ENCODE measurements at regions not wholly inside any gene's neighbourhood (a gene's known extent, or its start where the extent isn't known, plus 50 kb on each side); places are given as distances from the start of the nearest gene placed in this dataset.

DNA sequence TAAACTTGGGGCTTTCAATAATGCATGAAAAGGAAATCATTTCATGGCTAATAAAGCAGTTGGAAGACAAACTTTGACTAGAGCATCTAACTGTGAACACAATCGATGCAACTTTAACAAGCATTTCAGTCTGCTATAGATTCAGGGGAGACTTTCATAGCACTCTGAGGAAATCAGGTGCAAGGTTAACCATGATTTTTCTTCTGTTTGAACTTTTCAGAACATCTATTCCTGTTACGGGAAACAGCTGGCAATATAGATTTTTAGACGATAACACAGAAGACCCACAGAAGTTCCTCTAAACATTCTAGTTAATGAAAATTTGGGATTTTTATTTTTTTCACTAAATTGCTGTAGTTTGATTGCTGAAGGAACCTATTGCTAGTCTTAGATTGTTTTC is 177.3 kb downstream of the TRIM33 start:
- TF ChIP-seq, protein P1, sequence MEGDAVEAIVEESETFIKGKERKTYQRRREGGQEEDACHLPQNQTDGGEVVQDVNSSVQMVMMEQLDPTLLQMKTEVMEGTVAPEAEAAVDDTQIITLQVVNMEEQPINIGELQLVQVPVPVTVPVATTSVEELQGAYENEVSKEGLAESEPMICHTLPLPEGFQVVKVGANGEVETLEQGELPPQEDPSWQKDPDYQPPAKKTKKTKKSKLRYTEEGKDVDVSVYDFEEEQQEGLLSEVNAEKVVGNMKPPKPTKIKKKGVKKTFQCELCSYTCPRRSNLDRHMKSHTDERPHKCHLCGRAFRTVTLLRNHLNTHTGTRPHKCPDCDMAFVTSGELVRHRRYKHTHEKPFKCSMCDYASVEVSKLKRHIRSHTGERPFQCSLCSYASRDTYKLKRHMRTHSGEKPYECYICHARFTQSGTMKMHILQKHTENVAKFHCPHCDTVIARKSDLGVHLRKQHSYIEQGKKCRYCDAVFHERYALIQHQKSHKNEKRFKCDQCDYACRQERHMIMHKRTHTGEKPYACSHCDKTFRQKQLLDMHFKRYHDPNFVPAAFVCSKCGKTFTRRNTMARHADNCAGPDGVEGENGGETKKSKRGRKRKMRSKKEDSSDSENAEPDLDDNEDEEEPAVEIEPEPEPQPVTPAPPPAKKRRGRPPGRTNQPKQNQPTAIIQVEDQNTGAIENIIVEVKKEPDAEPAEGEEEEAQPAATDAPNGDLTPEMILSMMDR (conservative IDR thresholded peaks at IDR 0.05), result no peak
- Mint-ChIP-seq H3K4me3 (no peak overlapping the region), H3K36me3 (ENCODE audit: low read depth) (no peaks in the 10 kb centered on the region), H3K4me1 (no peaks in the 10 kb centered on the region), H3K9me3 (peaks cover 3% of the 10 kb centered on the region), H3K27ac (ENCODE audit: unreplicated experiment) (no peak overlapping the region), H3K27me3 (ENCODE audit: low read depth) (peaks cover 13% of the 10 kb centered on the region)
- no peak for DNase-seq (ENCODE audit: low read depth, low spot score)

DNA sequence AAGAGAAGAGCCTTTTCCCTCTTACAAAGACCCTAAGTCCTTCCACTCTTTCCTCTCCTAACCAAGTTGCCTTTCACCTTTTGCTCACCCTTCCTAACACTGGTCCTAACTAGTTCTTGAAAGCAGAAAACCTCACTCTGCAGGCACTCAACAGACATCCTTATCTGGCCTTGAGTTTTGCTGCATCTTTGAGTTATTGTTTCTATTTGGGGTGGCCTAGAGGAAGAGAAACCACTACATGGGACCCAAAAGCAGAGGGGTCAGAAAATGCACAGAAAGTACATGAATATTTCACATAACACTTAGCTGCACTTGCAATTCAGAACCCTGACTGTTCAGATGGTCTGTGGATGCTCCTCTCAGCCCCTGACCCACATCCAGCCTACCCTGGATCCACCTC is 178.3 kb upstream of the SYT6 start:
- H3K27me3 Mint-ChIP-seq (ENCODE audit: low read depth), result peaks cover 16% of the 10 kb centered on the region
- H3K4me1 Mint-ChIP-seq, result no peaks in the 10 kb centered on the region
- TF ChIP-seq, protein P1 (conservative IDR thresholded peaks at IDR 0.05), result no peak
- H3K36me3 Mint-ChIP-seq (ENCODE audit: low read depth), result no peaks in the 10 kb centered on the region
- H3K9me3 Mint-ChIP-seq, result peaks cover 9% of the 10 kb centered on the region
- H3K27ac Mint-ChIP-seq (ENCODE audit: unreplicated experiment), result no peak overlapping the region
- no peak for DNase-seq (ENCODE audit: low read depth, low spot score)
- no peak overlapping the region for H3K4me3 Mint-ChIP-seq

DNA sequence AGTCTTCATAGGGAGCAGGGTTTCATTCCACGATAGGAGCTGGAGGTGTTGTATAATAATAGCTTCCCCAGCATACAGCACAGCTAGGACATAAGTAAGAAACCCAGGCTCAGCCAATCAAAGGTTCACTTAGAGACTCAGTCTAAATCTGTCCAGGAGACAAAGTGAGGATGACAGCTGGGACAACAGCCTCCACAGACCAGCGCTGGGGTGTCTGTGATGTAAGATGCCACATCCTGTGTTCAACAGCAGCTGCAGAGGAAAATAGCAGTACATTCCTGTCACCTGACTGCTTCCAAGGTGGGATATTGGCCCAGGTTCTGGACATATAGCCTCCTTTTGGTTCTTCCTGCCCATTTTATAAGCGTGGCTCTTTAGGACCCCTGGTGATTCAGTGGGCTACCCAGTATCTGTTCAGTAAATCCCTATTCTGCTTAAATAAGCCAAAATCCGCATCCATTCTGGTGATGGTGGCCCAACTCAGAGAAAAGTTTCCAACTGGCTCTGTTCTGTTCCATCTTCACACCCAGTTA is 176.8 kb upstream of the SYT6 start:
- no peaks in the 10 kb centered on the region for H3K4me1 Mint-ChIP-seq
- H3K9me3 Mint-ChIP-seq, result peaks cover 14% of the 10 kb centered on the region
- peaks cover 16% of the 10 kb centered on the region for H3K27me3 Mint-ChIP-seq (ENCODE audit: low read depth)
- DNase-seq (ENCODE audit: low read depth, low spot score), result no peak
- no peak overlapping the region for H3K27ac Mint-ChIP-seq (ENCODE audit: unreplicated experiment)
- TF ChIP-seq, protein P1 (conservative IDR thresholded peaks at IDR 0.05), result no peak
- H3K4me3 Mint-ChIP-seq, result no peak overlapping the region
- no peaks in the 10 kb centered on the region for H3K36me3 Mint-ChIP-seq (ENCODE audit: low read depth)

DNA sequence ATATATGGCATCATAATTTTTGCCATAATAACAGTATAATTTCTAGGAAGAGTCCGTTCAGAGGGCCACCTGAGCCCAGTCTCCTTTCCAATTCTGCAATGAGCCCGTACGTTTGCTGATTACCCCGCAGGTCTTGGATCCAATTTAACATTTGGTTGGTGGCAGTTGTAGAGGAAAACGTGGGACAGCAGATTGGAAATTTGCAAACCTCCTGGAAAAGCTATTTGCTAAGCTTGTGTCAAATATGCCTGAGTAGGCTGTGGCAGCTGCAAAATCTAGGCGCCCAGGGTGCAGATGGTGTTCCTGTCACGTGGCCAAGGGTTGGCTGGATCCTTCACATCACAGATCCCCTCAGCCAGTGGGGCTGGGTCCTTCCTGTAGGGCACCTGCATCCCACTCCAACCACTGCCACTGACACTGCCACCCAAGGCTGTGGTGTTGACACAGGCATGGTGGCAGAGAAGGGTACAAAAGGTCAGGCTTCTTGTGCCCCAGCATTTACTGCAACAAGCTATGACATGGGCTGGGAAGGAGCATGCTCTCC is 174.8 kb upstream of the SYT6 start:
- no peak overlapping the region for H3K27ac Mint-ChIP-seq (ENCODE audit: unreplicated experiment)
- TF ChIP-seq, protein P1 (conservative IDR thresholded peaks at IDR 0.05), result no peak
- H3K36me3 Mint-ChIP-seq (ENCODE audit: low read depth), result no peaks in the 10 kb centered on the region
- H3K9me3 Mint-ChIP-seq, result peaks cover 14% of the 10 kb centered on the region
- no peak overlapping the region for H3K4me3 Mint-ChIP-seq
- DNase-seq (ENCODE audit: low read depth, low spot score), result no peak
- peaks cover 14% of the 10 kb centered on the region for H3K27me3 Mint-ChIP-seq (ENCODE audit: low read depth)
- H3K4me1 Mint-ChIP-seq, result no peaks in the 10 kb centered on the region

DNA sequence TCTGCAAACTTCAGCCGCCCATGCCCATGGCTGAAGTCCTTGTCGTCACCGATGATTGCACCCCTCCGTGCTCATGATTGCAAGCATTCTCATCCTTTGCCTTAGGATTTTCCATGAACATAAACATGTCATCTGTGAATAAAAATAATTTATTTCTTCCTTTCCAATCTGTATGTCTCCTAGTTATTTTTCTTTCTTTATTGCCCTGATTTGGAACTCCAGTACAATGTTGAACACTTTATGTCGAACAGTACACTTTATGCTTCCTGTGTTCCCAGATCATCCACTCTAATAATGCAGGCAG is 170.9 kb upstream of the SYT6 start:
- no peak overlapping the region for H3K4me3 Mint-ChIP-seq
- TF ChIP-seq, protein P1 (conservative IDR thresholded peaks at IDR 0.05), result no peak
- H3K4me1 Mint-ChIP-seq, result no peaks in the 10 kb centered on the region
- no peaks in the 10 kb centered on the region for H3K36me3 Mint-ChIP-seq (ENCODE audit: low read depth)
- no peak for DNase-seq (ENCODE audit: low read depth, low spot score)
- no peak overlapping the region for H3K27ac Mint-ChIP-seq (ENCODE audit: unreplicated experiment)
- H3K27me3 Mint-ChIP-seq (ENCODE audit: low read depth), result peaks cover 11% of the 10 kb centered on the region
- H3K9me3 Mint-ChIP-seq, result peaks cover 17% of the 10 kb centered on the region

All from neural crest cell (in vitro differentiated cells).